HG02798 (cell line): ENCODE measurements at regions not wholly inside any gene's neighbourhood (a gene's known extent, or its start where the extent isn't known, plus 50 kb on each side); places are given as distances from the start of the nearest gene placed in this dataset.

Source experiments
- ATAC-seq: cut with Tn5 transposase; IDR thresholded peaks from one replicate; pipeline ENCODE4 v1.9.1; 2021; ENCODE audit warnings: mild to moderate bottlenecking; ENCODE audit not compliant: unreplicated experiment, poor library complexity

- ATAC-seq = no peak
Measured at GRCh38 chr15:62931650-62932049, 110.9 kb upstream of the TPM1 start.

- no peak for ATAC-seq
Measured at GRCh38 chr15:62932436-62932835, 110.1 kb upstream of the TPM1 start.

GRCh38 chr15:62933386-62933785, 109.2 kb upstream of the TPM1 start:
- no peak for ATAC-seq

- ATAC-seq = no peak
Measured at GRCh38 chr15:62934236-62934971, 108.1 kb upstream of the TPM1 start.

- ATAC-seq = peak; percentile 51
Measured at GRCh38 chr15:62935300-62936081, 107.1 kb upstream of the TPM1 start.

- ATAC-seq = no peak
Measured at GRCh38 chr15:62938825-62939224, 103.7 kb upstream of the TPM1 start.

- peak; percentile 39 for ATAC-seq
Measured at GRCh38 chr15:62940093-62940754, 102.3 kb upstream of the TPM1 start.

- peak; percentile 9 for ATAC-seq
Measured at GRCh38 chr15:62940755-62941361, 101.7 kb upstream of the TPM1 start.

GRCh38 chr15:62941699-62942098, 100.8 kb upstream of the TPM1 start:
- no peak for ATAC-seq

- no peak for ATAC-seq
Measured at GRCh38 chr15:62942428-62942827, 100.1 kb upstream of the TPM1 start.

- no peak for ATAC-seq
Measured at GRCh38 chr15:62945063-62945462, 97.5 kb upstream of the TPM1 start.

- no peak for ATAC-seq
Measured at GRCh38 chr15:62945760-62946159, 96.8 kb upstream of the TPM1 start.

- no peak for ATAC-seq
Measured at GRCh38 chr15:62946940-62947339, 95.6 kb upstream of the TPM1 start.

GRCh38 chr15:62950462-62950931, 92.0 kb upstream of the TPM1 start:
- ATAC-seq = no peak

GRCh38 chr15:62951481-62951880, 91.1 kb upstream of the TPM1 start:
- no peak for ATAC-seq

GRCh38 chr15:62953021-62953420, 89.5 kb upstream of the TPM1 start:
- ATAC-seq = no peak

GRCh38 chr15:62953496-62954045, 89.0 kb upstream of the TPM1 start:
- no peak for ATAC-seq

- no peak for ATAC-seq
Measured at GRCh38 chr15:62957130-62957529, 85.4 kb upstream of the TPM1 start.

- ATAC-seq = no peak
Measured at GRCh38 chr15:62958528-62959363, 83.8 kb upstream of the TPM1 start.

- no peak for ATAC-seq
Measured at GRCh38 chr15:62961134-62961533, 81.4 kb upstream of the TPM1 start.
